Mucosa of descending colon (tissue), 3 donors: ENCODE measurements at regions not wholly inside any gene's neighbourhood (a gene's known extent, or its start where the extent isn't known, plus 50 kb on each side); places are given as distances from the start of the nearest gene placed in this dataset.
"Not testable (repeated sequence)": the region's sequence is repeated elsewhere in the genome, so short reads cannot be mapped to it uniquely, and the experiment has no call there.

Experiments
- ATAC-seq: fragments of 200-7000 bp; cut with Tn5 transposase; one replicate; pipeline ENCODE4 v1.9.1; 2020; ENCODE audit warnings: mild to moderate bottlenecking, moderate library complexity
- DNase-seq, 3 donors: peaks; one replicate each; pipeline ENCODE4 v3.0.0-alpha.2; 2020
- H3K36me3 ChIP-seq: fragments of 200-600 bp; one replicate; pipeline ENCODE4 v1.8.0; 2021; ENCODE audit warnings: low read depth, mild to moderate bottlenecking
- H3K4me1 ChIP-seq: fragments of 200-600 bp; one replicate; pipeline ENCODE4 v1.8.0; 2021; ENCODE audit warnings: low read depth, mild to moderate bottlenecking
- H3K4me3 ChIP-seq: fragments of 200-600 bp; one replicate; pipeline ENCODE4 v1.8.0; 2021; ENCODE audit warnings: mild to moderate bottlenecking
- H3K9me3 ChIP-seq: fragments of 200-600 bp; one replicate; pipeline ENCODE4 v1.8.0; 2021; ENCODE audit warnings: mild to moderate bottlenecking
- intact Hi-C, 2 donors: fragments of 100-400 bp; cut with DNase I in 1 of 2; cut with micrococcal nuclease in 1 of 2; formaldehyde crosslinking; loops; one replicate each; pipeline versions ENCODE4 v1.11.0 to v1.11.1; 2022; cut with DNase I, micrococcal nuclease
- TF ChIP-seq, protein P1 (sequence below): fragments of 200-600 bp; IDR thresholded peaks from one replicate; pipeline ENCODE4 v1.8.0; 2022; ENCODE audit warnings: antibody characterized with exemption, mild to moderate bottlenecking
- donor health status: DM: no; HTN: no; CAD: no; lungs with moderate emphysema.
- donor health status: DM: no; HTN: no; CAD: no.
- donor health status: DM: no; HTN: yes; CAD: no.

DNA sequence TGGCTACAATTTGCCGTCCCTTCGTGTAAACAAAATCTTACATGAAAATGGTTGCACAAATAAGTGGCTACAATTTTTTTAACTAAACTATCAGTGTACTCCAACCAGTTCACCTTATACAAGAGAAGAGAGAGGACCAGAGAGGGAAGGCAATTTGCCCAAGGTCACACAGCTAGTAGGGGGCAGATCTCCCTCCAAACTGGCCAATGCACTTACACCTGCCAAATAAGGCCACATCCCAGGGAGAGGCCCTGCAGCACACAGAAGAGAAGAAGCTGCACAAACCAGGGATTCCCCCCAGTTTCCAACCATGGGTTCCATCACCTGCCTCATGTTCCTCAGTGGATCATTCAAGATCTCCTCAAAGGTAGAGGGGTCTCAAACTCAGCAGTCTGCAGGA, 349.9 kb downstream of the SOX9 start:
- Histone ChIP-seq H3K4me3 (no peak overlapping the region), H3K36me3 (no peaks in the 10 kb centered on the region), H3K9me3 (no peaks in the 10 kb centered on the region), H3K4me1 (peaks cover 64% of the 10 kb centered on the region)
- TF ChIP-seq, protein P1, sequence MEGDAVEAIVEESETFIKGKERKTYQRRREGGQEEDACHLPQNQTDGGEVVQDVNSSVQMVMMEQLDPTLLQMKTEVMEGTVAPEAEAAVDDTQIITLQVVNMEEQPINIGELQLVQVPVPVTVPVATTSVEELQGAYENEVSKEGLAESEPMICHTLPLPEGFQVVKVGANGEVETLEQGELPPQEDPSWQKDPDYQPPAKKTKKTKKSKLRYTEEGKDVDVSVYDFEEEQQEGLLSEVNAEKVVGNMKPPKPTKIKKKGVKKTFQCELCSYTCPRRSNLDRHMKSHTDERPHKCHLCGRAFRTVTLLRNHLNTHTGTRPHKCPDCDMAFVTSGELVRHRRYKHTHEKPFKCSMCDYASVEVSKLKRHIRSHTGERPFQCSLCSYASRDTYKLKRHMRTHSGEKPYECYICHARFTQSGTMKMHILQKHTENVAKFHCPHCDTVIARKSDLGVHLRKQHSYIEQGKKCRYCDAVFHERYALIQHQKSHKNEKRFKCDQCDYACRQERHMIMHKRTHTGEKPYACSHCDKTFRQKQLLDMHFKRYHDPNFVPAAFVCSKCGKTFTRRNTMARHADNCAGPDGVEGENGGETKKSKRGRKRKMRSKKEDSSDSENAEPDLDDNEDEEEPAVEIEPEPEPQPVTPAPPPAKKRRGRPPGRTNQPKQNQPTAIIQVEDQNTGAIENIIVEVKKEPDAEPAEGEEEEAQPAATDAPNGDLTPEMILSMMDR = no peak
- DNase-seq = no peak
- no peak for ATAC-seq
- intact Hi-C loops = no loop called here

DNA sequence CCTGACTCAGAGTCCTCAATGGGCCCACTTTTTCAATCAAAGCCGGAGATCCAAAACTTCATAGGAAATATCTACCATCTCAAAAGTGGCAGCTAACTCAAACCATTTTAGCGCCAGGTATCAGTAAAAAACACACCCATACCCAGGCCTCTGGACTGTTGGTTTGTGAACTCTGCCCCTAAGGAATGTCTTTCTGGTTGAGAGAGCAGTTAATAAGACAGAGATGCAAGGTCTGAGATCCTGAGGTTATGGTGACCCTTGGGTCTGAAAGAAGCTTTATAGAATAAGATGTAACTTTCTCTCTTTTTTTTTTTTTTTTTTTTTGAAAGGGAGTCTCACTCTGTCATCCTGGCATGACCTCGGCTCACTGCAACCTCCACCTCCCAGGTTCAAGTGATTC, 350.5 kb downstream of the SOX9 start:
- Histone ChIP-seq H3K9me3 (no peaks in the 10 kb centered on the region), H3K4me1 (peaks cover 65% of the 10 kb centered on the region), H3K4me3 (no peak overlapping the region), H3K36me3 (no peaks in the 10 kb centered on the region)
- DNase-seq (no peak), ATAC-seq (no peak)
- TF ChIP-seq, protein P1 = no peak
- intact Hi-C loops = no loop called here

DNA sequence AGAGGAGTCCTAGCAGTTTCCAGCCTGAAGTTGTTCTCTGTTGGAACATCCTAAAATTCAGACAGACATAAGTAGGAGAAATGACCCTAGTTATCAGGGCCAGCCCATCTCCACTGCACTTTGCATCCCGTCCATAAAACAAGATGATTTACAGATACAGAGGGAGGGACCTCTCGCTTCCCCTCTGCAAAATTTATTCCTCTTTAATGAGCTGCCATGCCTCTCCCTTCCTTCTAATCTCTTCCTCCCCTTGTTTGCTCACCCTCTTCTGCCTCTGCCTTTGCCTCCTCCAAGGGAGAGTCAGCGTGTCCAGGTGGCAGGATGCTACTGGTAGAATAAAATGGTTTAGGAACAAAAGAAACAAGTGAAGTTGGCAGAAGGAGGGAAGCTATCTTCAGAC, 351.3 kb downstream of the SOX9 start:
- peak; percentile 4 for ATAC-seq
- intact Hi-C loops = no loop called here
- Histone ChIP-seq H3K9me3 (no peaks in the 10 kb centered on the region), H3K4me3 (no peak overlapping the region), H3K4me1 (peaks cover 63% of the 10 kb centered on the region), H3K36me3 (no peaks in the 10 kb centered on the region)
- TF ChIP-seq, protein P1 = no peak
- DNase-seq = no peak

DNA sequence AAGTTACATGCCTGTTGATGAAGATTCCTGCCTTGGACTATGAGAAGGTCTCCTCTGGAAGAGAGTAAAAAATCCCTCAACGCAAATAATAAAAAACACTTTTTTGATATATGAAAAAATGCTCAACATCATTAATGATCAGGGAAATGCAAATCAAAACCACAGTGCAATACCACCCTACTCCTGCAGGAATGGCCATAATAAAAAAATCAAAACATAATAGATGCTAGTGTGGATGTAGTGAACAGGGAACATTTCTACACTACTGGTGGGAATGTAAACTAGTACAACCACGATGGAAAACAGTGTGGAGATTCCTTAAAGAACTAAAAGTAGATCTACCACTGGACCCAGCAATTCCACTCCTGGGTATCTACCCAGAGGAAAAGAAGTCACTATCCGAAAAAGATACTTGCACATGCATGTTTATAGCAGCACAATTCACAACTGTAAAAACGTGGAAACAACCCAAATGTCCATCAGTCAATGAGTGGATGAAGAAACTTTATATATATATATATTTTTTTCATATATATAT, 352.1 kb downstream of the SOX9 start:
- H3K4me1 ChIP-seq = peaks cover 62% of the 10 kb centered on the region
- intact Hi-C loops, H3K4me3 ChIP-seq, H3K9me3 ChIP-seq, ATAC-seq, H3K36me3 ChIP-seq, DNase-seq: not testable (repeated sequence)

DNA sequence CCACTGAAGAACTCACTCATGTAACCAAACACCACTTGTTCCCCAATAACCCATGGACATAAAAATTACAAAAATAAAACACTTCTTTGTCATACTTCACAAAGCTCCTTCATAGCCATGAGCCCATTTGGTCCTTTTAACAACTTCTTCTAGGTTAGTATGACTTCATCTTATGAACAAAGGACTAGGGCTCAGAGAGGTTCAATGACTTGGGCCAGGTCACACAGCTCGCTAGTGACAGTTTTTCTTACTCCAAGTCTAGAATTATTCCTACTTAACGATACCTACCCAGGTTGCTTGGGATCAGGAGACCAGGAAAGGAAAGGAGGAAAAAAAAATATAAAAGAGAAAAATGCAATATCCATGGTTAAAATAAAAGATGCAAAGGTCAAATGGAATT, 353.4 kb downstream of the SOX9 start:
- ATAC-seq (no peak), DNase-seq (no peak)
- Histone ChIP-seq H3K4me3 (no peak overlapping the region), H3K4me1 (peaks cover 56% of the 10 kb centered on the region), H3K36me3 (no peaks in the 10 kb centered on the region), H3K9me3 (no peaks in the 10 kb centered on the region)
- TF ChIP-seq, protein P1 = no peak
- intact Hi-C loops = no loop called here

DNA sequence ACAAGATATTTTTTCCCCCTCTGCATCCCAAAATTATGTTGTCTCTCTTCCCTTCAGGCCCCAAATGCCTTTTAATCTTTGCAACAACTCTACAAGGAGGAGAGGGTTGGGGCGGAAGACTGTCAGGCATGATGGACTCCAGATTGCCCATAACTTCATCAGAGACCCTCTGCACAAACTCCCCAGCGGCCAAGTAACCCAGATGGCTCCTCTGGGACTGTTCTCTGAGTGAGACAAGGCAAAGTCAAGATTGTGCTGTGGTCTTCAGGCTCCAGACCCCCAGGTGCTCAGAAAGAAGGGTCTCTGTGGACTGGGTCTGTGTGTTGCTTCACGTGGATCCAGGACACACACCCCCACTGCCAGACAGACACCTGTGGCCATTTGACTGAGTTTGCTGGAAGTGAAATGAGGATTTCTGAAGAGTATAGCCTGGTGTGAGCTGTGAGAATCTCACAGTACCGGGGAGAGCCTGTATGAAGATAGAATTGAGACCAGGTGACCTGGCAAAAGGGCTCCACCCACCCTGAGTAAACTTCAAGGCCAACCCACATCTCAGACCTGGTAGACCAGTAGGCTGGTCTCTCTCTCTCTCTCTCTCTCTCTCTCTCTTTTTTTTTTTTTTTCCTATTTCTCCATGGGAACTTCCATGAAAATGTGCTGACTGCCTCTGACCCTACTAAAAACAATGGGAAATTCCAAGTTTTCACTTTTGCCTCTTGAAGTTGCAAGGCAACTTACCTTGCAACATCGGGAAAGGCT, 354.1 kb downstream of the SOX9 start:
- intact Hi-C loops = no loop called here
- Histone ChIP-seq H3K36me3 (no peaks in the 10 kb centered on the region), H3K9me3 (no peaks in the 10 kb centered on the region), H3K4me1 (peaks cover 54% of the 10 kb centered on the region), H3K4me3 (no peak overlapping the region)
- TF ChIP-seq, protein P1 = no peak
- ATAC-seq (peak; percentile 60), DNase-seq (no peak)
